Thoracic aorta (tissue), 2 donors: ENCODE measurements at regions not wholly inside any gene's neighbourhood (a gene's known extent, or its start where the extent isn't known, plus 50 kb on each side); places are given as distances from the start of the nearest gene placed in this dataset.
"Not testable (repeated sequence)": the region's sequence is repeated elsewhere in the genome, so short reads cannot be mapped to it uniquely, and the experiment has no call there.

Source experiments
- ATAC-seq: fragments of 150-250 bp; one replicate; pipeline ENCODE4 v1.8.0; 2017; ENCODE audit warnings: low read depth; ENCODE audit not compliant: insufficient number of reproducible peaks, low FRiP score
- DNase-seq: peaks from one replicate; pipeline ENCODE4 v3.0.0-alpha.2; 2020; ENCODE audit warnings: low spot score
- H3K27ac ChIP-seq, 2 donors: fragments of 200-600 bp; sonication (generic); 1 replicate in 1 of 2; 2 replicates in 1 of 2; pipeline ENCODE4 v1.5.1; 2016; ENCODE audit warnings: mild to moderate bottlenecking in 2 of 2, moderate library complexity in 2 of 2
- H3K27me3 ChIP-seq: fragments of 200-600 bp; sonication (generic); replicated peaks from 2 replicates; pipeline ENCODE4 v1.6.0; 2016; ENCODE audit warnings: mild to moderate bottlenecking; ENCODE audit not compliant: insufficient read depth
- H3K36me3 ChIP-seq: fragments of 200-600 bp; sonication (generic); one replicate; pipeline ENCODE4 v1.5.1; 2016
- H3K4me1 ChIP-seq, 2 donors: fragments of 200-600 bp; sonication (generic); 1 replicate in 1 of 2; 2 replicates in 1 of 2; pipeline versions ENCODE4 v1.5.1 to v1.6.0; 2016; ENCODE audit warnings: low read depth in 2 of 2, mild to moderate bottlenecking in 1 of 2; ENCODE audit not compliant: control insufficient read depth in 1 of 2
- H3K4me3 ChIP-seq: fragments of 200-600 bp; sonication (generic); 2 replicates; pipeline ENCODE4 v1.5.1; 2016; ENCODE audit warnings: mild to moderate bottlenecking
- H3K9me3 ChIP-seq: fragments of 200-600 bp; sonication (generic); 2 replicates; pipeline ENCODE4 v1.5.1; 2016
- CTCF ChIP-seq: fragments of 200-600 bp; sonication (generic); IDR thresholded peaks from one replicate; pipeline ENCODE4 v1.5.1; 2019; ENCODE audit warnings: antibody characterized with exemption

DNA sequence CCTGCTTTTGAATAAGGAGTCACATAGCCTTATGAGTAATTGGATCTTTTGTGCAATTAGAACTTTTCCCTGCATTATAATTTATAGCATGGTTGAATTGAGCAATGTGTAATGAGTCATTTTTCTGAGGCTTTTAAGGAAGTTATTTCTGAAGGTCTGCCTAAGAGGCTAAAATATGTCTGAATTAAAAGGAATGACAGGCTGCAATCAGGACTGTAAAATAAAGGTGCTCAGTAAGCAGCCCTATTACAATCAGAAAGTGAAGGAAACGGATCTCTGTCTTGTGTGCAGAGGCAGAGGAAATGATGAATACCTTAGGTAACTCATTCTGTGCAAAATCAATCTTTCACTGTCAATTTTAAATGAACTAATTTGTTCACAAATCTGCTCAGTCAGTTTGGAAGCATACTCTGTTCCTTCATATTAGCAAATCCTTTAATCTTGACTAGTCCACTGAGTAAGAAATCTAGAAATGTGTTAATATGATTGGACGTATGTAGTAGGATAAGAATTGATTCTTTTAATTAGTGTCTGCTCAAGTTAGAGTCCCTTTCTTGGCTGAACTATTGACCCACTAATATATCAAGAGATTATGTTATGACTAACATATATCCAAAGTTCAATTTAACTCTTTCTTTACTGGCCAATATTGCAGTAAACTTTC, 290.1 kb downstream of the ZIC1 start:
- no peak overlapping the region for H3K27ac ChIP-seq
- H3K27me3 ChIP-seq: no peaks in the 10 kb centered on the region
- no peak for DNase-seq
- no peaks in the 10 kb centered on the region for H3K36me3 ChIP-seq
- no peak for ATAC-seq
- no peak for TF ChIP-seq CTCF
- H3K4me1 ChIP-seq: peaks cover 18 to 20% of the 10 kb centered on the region in 2 donors
- no peaks in the 10 kb centered on the region for H3K9me3 ChIP-seq
- H3K4me3 ChIP-seq: no peak overlapping the region

- Histone ChIP-seq H3K27ac (peak overlapping the region in 1 of 2 donors; percentile 62), H3K4me3 (no peak overlapping the region), H3K36me3 (no peaks in the 10 kb centered on the region), H3K27me3 (no peaks in the 10 kb centered on the region), H3K9me3 (no peaks in the 10 kb centered on the region), H3K4me1 (peaks cover 20 to 23% of the 10 kb centered on the region in 2 donors)
- ATAC-seq (no peak), DNase-seq (no peak)
- no peak for TF ChIP-seq CTCF
Observed at GRCh38 chr3:147701195-147701594, 292.0 kb downstream of the ZIC1 start.

- no peaks in the 10 kb centered on the region for H3K9me3 ChIP-seq
- no peak overlapping the region for H3K4me3 ChIP-seq
- no peak for TF ChIP-seq CTCF
- DNase-seq (no peak), ATAC-seq (peak; percentile 72)
- peak overlapping the region in 1 of 2 donors; percentile 62 for H3K27ac ChIP-seq
- H3K27me3 ChIP-seq: no peaks in the 10 kb centered on the region
- H3K4me1 ChIP-seq: peaks cover 20 to 23% of the 10 kb centered on the region in 2 donors
- no peaks in the 10 kb centered on the region for H3K36me3 ChIP-seq
Observed at GRCh38 chr3:147702509-147702908, 293.3 kb downstream of the ZIC1 start.

DNA sequence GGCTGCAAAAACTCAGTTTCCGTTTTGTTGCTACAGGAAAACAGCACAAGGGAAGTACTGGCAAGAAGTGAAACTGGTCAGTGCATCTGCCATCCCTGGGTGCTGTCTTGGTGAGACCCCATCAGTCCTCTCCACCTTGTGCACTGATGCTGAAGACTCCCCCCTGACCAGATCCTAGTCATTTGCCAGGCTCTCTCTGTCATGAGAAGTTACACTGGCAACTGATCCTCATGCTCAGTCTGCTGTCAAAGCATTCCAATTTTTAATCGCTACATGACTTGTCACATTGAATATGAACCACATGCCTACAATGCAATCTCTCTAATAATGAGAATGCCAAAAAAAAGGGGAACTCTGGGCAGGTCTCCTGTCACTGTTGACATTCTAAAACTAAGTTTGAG, 296.5 kb downstream of the ZIC1 start:
- H3K9me3 ChIP-seq: no peaks in the 10 kb centered on the region
- no peaks in the 10 kb centered on the region for H3K27me3 ChIP-seq
- peak overlapping the region in 1 of 2 donors; percentile 21 for H3K27ac ChIP-seq
- DNase-seq (no peak), ATAC-seq (no peak)
- peak overlapping the region; percentile 19 for H3K4me3 ChIP-seq
- TF ChIP-seq CTCF: no peak
- peaks cover 11 to 23% of the 10 kb centered on the region in 2 donors for H3K4me1 ChIP-seq
- H3K36me3 ChIP-seq: no peaks in the 10 kb centered on the region

DNA sequence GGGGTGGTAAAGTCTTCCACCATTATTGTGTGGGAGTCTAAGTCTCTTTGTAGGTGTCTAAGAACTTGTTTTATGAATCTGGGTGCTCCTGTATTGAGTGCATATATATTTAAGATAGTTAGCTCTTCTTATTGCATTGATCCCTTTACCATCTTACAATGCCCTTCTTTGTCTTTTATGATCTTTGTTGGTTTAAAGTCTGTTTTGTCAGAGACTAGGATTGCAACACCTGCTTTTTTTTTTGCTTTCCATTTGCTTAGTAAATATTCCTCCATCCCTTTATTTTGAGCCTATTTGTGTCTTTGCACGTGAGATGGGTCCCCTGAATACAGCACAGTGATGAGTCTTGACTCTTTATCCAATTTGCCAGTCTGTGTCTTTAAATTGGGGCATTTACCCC, 301.6 kb downstream of the ZIC1 start:
- not testable (repeated sequence) for H3K4me3 ChIP-seq, ATAC-seq, DNase-seq, H3K9me3 ChIP-seq, H3K36me3 ChIP-seq, H3K27ac ChIP-seq, H3K27me3 ChIP-seq
- H3K4me1 ChIP-seq: peaks cover 0 to 32% of the 10 kb centered on the region in 2 donors

- ATAC-seq: no peak
- no peak for TF ChIP-seq CTCF
- no peak overlapping the region for H3K4me3 ChIP-seq
- H3K27ac ChIP-seq: no peak overlapping the region
- no peaks in the 10 kb centered on the region for H3K36me3 ChIP-seq
- H3K4me1 ChIP-seq: peaks cover 0 to 32% of the 10 kb centered on the region in 2 donors
- no peaks in the 10 kb centered on the region for H3K27me3 ChIP-seq
- no peak for DNase-seq
- no peaks in the 10 kb centered on the region for H3K9me3 ChIP-seq
Observed at GRCh38 chr3:147712357-147712756, 303.2 kb downstream of the ZIC1 start.

DNA sequence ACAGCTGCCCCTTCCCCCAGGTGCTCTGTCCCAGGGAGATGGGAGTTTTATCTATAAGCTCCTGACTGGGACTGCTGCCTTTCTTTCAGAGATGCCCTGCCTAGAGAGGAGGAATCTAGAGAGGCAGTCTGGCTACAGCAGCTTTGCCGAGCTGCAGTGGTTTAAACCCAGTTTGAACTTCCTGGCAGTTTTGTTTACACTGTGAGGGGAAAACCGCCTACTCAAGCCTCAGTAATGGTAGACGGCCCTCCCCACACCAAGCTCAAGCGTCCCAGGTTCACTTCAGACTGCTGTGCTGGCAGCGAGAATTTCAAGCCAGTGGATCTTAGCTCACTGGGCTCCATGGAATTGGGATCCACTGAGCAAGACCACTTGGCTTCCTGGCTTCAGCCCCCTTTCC, 303.6 kb downstream of the ZIC1 start:
- not testable (repeated sequence) for H3K4me3 ChIP-seq, H3K9me3 ChIP-seq, H3K36me3 ChIP-seq, DNase-seq, H3K27ac ChIP-seq, ATAC-seq, H3K27me3 ChIP-seq
- peaks cover 0 to 32% of the 10 kb centered on the region in 2 donors for H3K4me1 ChIP-seq
